GDM1 (cell line): ENCODE measurements at regions not wholly inside any gene's neighbourhood (a gene's known extent, or its start where the extent isn't known, plus 50 kb on each side); places are given as distances from the start of the nearest gene placed in this dataset.
"Not testable (repeated sequence)": the region's sequence is repeated elsewhere in the genome, so short reads cannot be mapped to it uniquely, and the experiment has no call there.

ENCODE experiments used
- DNase-seq: peaks from one replicate; lab custom pipeline; 2025; lab: John Stamatoyannopoulos, UW

DNA sequence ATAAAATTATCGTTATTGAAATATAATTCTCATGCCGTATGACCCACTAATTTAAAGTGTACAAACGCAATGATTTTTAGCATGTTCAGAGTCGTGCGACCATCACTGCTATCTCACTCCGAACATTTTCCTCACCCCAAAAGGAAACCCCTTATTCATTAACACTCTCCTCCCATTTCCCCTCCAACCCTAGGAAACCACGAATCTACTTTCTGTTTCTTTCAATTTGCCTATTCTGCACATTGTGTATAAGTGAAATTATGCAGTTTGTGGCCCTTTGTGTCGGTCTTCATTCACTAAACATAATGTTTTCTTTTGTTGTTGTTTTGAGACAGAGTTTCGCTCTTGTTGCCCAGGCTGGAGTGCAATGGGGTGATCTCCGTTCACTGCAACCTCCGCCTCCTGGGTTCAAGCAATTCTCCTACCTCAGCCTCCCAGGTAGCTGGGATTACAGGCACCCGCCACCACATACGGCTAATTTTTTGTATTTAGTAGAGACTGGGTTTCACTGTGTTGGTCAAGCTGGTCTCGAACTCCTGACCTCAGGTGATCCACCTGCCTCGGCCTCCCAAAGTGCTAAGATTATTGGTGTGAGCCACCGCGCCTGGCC lies 99.7 kb upstream of the ZNF217 start:
- peak; percentile 19 for DNase-seq

DNA sequence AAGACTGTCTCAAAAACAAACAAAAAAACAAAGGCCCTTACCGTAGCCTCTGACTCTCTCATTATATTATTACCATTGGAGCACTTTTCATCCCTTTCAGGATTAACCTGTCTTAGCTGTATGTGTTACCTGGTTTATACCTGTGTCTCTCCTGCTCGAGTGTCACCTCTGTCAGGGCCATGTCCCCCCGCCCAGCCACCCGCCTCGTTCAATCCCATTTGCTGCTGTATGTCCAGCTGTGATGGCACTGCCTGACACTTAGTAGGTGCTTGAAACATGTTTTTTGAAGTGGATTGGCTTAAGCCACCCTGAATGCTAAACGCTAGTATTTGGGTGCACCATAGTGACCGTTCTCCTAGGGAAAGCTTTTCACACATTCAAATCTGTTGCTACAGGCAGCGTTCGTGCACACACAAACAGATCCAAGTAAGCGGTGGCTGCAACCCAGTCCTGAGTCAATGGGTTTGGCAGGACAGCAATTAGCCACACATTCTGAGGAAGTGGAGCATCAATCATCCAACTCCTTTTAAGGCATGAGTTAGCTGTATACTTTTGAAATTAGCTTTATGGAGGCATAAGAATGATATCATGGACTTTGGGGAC lies 98.9 kb upstream of the ZNF217 start:
- no peak for DNase-seq

DNA sequence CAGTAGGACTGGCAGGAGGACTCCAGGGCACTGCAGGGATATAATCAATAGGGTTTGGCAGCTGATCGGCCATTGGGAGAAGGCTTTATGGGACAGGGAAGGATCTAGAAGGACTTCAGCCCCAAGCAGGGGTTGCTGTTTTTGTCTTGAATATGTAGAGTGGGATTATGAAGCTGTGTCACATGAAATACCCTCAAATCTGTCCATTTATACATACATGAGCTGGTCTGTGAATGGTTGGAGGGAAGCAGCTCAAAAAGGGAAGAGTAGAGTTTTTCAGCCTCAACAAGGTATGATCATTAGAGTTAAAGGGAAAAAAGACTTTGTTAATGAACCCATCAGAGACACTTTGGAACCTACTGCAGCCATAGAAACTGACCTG lies 98.2 kb upstream of the ZNF217 start:
- DNase-seq: no peak

DNA sequence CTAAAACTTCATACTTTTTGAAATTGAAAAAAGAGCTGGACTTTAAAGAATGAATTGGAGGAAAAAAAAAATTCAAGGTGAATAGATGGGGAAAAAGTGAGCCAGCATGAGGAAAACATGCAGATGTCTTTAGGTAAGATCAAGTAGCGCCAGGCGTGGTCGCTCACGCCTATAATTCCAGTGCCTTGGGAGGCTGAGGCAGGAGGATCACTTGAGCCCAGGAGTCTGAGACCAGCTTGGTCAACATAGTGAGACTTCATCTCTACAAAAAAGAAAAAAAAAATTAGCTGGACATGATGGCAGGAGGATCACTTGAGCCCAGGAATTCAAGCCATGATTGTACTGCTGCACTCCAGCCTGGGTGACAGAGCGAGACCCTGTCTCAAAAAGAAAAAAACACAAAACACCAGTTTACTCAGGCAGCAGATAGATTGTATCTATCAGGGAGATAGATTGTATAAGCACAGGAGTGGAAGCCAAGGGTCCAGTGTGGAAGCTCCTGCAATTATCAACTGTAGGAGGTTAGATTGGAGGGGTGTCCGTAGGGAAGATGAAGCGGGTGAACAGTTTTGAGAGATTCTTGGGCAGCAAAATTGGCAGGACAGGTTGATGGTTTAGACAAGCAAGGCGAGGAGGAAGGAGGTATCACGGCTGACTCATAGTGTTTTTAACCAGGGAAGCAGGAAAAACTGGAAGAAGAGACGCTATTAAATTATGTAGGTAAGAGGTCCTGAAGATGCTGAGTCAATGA lies 97.6 kb upstream of the ZNF217 start:
- no peak for DNase-seq

DNA sequence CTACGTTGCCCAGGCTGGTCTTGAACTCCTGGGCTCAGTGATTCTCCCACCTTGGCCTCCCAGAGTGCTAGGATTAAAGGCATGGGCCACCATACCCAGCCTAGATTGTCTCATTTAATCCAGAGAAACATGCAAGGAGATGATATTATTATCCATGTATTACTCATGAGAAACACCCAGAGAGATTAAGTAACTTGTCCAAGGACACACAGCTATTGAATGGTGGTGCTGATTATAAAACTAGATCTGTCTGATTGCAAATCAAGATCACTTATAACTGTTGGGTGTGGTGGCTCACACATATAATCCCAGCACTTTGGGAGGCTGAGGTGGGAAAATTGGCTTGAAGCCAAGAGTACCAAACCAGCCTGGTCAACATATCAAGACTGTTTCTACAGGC lies 94.4 kb upstream of the ZNF217 start:
- DNase-seq: no peak

DNA sequence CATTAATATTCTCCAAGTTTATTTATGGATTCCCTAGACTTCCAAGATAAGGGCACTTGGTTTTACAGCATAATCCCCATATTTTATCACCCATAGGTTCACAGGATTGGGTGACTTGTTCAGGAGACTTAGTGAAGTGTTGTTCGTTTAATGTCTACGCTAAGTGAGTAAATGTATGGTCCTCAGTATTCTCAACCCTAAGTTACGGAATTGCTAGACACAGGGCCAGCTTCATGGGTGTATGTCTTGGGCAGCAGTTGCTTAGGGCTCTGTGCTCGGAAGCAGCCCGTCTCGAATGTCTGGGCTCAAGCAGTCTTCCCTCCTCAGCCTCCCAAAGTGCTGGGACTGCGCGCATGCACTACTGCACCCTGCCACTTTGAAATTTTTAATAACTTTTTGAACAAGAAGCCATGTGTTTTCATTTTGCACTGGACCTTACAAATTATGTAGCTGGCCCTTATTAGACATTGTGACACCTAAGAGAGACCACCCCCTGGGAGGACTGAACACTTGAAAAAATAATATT lies 91.5 kb upstream of the ZNF217 start:
- no peak for DNase-seq

DNA sequence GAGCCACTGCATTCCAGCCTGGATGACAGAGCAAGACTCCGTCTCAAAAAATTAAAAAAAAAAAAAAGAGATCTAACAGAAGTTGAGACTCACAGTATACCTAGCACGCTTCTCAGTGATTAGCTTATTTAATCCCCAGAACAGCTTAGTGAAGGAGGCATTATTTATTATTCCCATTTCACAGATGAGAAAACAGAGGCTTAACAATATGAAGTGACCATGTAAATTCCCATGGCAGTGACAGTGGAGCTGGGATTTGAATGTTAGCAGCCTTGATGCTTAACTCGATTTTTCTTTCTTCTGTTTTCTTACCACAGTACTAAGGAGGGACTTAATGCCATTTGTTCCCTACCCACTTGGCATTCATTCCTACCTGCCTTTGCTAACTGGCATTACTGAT lies 89.9 kb upstream of the ZNF217 start:
- no peak for DNase-seq

DNA sequence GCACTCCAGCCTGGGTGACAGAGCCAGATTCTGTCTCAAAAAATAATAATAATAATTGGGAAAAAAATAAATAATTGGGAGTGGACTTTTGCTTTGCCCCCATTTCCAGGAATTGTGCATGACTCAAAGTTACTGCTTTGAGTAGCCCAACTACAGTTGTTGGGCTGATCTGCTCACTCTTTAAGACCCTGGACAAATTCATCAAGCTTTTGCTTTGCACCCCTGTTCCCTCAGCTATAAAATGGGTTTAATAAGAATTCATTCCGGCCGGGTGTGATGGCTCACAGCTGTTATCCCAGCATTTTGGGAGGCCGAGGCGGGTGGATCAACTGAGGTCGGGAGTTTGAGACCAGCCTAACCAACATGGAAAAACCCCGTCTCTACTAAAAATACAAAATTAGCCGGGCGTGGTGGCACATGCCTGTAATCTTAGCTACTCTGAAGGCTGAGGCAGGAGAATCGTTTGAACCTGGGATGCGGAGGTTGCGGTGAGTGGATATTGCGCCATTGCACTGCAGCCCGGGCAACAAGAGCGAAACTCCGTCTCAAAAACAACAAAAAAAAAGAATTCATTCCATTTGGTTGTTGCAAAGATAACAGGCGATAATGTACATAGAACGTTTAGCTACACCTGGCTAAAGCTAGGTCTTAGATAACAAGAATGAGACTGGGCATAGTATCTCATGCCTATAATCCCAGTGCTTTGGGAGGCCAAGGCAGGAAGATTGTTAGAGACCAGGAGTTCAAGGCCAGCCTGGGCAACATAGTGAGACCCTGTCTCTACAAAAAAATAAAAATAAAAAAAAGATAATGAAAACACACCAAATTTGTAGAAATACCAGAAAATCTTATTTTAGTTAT lies 87.9 kb upstream of the ZNF217 start:
- DNase-seq: no peak

DNA sequence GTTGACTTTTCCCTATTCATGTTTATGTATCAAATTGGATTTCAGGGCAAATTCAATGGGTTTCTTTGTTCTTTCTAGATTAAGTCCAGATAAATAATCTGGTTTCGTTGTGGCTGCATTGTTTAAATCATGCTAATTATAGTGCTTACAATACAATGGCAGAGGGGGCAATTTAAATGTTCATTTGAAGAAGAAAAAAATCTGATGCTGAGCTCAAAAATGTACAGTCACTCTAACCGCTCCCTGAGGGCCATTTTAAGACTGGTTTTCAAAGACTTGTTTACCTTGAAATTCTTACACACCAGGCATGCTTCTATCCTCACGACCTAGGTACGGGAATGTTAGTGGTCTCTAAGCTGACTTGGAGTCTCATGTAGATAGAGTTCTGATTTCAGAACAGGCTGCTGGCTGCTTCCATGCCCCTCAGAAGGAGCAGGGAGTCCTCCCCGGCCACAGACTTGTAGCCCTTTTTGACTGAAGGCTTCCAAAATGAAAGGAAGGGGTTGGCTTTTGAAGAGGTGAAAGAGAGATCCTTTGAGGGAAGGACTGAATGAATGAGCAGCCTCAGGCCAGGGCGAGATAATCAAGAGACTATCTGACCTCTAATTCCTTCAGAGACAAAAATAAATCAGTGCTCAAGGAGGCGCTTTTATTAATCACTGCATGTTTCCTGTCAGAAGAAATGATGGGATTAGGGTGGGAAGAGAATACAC lies 86.1 kb upstream of the ZNF217 start:
- DNase-seq: no peak

DNA sequence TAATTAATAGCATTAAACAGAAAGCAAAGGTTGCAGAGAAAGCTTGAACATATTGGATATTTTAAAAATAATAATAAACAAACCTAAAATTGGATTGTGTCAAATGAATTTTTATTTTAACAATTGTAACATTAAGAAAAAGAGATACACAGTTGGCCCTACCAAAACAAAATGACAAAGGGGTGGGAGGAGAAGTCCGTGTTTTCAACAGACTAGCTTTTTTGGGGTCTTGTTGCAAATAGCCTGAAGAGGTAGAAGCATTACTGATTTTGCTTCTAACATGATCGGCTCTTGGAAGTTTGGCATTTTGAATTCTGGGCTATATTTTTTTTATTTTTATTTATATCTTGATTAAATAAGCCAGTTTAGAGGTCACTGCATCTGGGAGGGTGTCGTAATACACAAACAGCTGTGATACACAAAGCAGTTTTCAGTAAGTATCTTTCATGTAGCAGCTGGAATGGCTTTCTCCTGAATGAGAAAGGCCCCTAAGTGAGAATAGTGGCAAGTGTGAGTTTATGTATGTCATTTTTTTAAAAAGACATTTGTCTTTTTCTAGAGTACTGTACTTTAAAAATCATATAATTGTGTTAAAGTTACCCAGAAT lies 85.5 kb upstream of the ZNF217 start:
- DNase-seq: no peak

DNA sequence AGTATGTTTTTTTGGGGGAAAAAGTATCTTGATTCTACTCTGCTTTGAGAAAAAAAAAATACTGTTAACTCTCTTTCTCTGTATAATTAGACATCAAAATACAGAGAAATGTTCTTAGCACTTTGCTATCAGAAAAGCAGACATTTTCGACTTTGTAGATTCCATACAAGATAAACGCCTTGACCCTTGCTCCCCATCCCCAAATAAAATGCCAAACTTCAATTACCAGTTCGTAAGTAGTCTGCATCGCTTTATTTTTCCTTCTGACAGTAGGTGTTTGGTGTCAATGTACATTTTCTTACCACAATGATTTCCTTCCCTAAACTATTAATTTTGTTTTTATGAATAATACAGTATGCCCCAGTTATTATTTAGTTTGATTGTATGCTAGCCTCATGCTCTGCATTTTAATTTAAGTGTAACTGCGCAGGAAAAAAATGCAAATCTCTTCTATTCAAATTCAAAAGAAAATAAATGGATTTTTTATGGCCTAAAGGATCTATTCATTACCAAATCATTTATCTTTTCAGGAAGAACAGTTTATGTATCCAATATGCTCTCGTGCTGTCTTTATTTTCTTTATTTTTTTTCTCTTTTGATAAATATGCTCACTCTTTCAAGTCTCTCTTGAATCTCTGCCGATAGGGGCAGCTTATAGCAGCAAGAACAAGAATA lies 84.8 kb upstream of the ZNF217 start:
- DNase-seq: no peak

DNA sequence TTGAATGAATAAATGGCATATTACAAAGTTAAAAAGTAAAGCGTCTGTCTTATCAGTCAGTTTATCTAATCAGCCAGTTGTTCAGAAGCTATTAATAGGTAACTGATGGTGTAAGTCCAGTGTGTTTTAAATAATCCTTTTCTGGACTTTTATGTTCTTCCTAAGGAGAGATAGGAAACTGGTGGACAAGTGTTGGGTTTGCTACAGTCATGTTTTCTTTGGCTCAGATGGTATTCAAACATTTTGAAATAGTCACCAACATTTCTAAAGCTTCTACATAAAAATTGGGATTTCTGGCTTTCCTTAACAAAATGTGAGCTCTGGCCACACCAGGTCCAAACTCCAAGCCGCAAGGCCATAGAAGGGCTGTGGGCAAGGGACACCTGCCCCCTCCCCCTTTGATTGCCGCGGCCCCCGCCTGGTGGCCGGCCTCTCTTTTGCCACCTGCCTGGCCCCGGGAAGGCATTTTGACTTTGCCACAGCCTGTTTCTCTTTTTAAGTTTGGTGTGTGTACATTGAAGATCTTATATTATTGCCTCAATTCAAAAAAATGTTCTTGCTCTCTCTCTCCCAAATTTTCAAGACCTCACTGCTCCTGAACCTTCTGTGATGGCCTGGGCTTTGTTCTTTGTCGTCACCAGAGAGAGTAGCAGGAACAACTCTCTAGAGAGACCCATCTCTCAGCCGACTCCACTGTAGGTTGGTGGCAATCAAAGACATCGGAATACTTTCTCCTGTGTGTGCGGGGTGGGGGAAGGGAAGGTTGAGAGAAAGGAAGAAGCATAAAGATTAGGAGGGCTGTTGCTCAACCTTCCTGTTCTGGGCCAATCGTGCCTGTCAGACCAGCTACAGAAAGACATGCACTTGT lies 84.0 kb upstream of the ZNF217 start:
- DNase-seq: peak; percentile 75

DNA sequence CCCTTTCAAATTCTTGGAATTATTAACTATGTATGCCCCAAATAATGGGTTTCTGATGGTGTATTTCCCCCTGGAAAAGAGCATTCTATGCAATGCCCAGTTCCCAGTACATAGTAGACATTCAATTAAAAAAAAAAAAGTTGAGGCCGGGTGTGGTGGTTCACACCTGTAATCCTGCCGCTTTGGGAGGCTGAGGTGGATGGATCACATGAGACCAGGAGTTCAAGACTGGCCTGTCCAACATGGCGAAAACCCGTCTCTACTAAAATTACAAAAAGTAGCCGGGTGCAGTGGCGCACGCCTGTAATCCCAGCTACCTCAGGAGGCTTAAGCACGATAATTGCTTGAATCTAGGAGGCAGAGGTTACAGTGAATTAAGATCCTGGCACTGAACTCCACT lies 83.3 kb upstream of the ZNF217 start:
- DNase-seq: no peak

DNA sequence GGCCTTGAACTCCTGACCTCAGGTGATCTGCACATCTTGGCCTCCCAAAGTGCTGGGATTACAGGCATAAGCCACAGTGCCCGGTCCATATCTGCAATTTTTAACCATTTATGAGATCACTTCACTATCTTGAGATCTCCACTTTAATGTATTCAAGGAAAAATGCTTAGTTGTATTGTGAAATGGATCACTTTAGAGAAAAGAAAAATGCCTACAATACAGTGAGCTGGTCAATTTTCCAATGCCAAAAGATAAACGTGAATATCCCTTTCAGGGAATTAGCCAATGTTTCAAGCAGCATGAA lies 82.8 kb upstream of the ZNF217 start:
- no peak for DNase-seq

DNA sequence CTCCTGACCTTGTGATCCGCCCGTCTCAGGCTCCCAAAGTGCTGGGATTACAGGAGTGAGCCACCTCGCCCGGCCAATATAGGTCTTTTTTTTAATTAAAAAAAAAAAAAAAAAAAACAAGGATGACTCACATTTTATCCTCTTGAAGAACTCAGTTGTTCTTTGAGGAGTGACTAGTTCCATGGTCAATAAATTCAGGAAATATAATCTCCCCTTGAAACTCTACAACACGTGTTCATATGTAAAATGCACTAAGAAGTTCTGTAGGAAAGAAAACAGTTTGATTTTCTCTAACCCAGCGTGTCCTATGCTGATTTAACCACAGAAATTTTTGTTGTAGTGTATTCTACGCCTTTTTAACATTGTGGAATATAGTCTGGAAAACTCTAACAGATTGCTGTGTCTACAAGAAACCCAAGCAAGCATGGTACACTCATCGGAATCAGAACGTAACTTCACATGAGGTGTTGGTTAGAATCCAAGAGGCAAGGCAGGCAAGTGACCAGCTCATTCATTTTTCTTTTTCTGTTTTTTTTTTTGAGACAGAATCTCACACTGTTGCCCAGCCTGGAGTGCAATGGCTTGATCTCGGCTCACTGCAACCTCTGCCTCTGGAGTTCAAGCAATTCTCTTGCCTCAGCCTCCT lies 79.0 kb upstream of the ZNF217 start:
- no peak for DNase-seq

DNA sequence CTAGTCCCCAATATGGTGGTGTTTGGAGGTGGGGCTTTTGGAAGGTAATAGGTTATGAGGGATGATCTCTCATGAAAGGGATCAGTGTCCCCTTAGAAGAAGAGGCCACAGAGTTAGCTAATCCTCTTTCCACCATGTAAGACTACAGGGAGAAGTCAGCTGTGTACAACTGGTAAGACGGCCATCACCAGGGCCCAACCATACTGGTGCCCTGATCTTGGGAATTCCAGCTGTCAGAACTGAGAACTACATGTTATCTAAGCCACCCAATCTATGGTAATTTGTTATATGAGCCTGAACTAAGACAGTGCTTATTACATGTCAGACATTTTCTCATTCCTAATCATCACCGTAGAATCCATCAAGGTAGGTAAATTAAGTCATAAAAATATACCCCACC lies 77.7 kb upstream of the ZNF217 start:
- no peak for DNase-seq

DNA sequence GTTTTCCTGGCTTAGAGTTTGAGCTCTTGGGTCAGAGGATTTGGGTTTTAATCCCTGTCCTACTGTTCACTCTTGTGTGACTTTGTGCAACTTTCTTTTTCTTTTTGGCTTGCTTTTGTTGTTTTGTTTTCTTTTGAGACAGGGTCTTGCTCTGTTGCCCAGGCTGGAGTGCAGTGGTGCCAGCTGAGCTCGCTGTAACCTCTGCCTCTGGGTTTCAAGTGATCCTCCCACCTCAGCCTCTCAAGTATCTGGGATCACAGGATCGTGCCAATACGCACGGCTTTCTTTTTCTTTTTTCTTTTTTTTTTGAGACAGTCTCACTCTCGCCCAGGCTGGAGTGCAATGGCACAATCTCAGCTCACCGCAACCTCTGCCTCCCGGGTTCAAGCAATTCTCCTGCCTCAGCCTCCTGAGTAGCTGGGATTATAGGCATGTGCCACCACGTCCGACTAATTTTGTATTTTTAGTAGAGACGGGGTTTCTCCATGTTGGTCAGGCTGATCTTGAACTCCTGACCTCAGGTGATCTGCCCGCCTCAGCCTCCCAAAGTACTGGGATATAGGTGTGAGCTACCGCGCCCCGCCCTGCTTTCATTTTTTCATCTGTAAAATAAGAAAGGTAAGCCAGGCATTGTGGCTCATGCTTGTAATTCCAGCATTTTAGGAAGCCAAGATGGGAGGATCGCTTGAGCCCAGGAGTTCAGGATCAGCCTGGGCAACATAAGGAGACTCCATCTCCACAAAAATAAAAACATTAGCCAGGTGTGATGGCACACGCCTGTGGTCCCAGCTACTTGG lies 76.1 kb upstream of the ZNF217 start:
- not testable (repeated sequence) for DNase-seq

DNA sequence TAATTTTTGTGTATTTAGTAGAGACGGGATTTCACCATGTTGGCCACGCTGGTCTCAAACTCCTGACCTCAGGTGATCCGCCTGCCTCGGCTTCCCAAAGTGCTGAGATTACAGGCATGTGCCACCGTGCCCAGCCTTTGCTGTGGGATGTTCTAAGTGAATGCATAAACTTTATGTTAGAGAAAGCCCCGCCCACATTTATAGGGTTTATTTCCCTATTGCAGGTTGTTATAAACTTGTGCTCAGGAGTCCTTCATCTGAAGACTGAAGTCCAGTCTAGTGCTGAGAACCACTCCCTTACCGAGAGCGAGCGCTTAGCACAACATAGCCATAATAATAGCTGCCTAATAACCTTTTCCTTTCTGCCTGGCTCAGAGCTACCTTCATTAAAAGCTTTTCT lies 75.4 kb upstream of the ZNF217 start:
- DNase-seq: no peak

DNA sequence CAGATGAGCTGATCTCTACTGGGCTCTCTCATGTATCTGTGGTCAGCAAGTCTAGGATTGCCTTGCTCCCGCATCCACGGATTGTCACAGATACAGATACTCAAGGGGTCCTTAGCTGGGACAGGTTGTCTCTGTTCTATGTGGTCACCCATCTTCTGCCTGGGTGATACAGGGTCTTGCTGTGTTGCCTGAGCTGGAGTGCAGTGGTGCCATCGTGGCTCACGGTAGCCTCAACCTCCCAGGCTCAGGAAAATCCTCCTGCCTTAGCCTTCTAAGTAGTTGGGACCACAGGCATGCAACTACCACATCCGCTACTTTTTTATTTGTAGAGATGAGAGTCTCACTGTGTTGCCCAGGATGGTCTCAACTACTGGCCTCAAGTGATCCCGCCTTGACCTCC lies 72.5 kb upstream of the ZNF217 start:
- DNase-seq: no peak
